ENCODE measurements at regions not wholly inside any gene's neighbourhood (a gene's known extent, or its start where the extent isn't known, plus 50 kb on each side); places are given as distances from the start of the nearest gene placed in this dataset.

DNA sequence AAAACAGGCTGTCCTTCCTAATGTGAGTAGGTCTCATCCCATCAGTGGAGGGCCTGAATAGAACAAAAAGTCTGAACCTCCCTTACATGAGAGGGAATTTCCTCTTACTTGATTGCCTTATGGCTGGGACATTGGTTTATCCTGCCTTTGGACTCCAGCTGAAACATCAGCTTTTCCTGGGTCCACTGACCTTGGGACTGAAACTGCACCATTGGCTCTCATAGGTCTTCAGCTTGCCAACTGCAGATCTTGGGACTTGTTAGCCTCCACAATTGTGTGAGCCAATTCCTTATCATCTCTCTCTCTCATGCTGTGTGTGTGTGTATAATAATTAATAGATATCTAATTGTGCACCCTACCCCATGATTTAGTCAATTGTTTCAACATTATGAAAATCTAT is 375.3 kb upstream of the DDI1 start:
- no peaks in the 10 kb centered on the region for H3K79me2 ChIP-seq (ENCODE audit: low read depth)
- H3K9me3 ChIP-seq (ENCODE audit: insufficient read depth, low read depth), result 0 out of 2 replicates have a peak, but pooled peaks cover 3% of the 10 kb centered on the region
- no peak overlapping the region for H3K4me2 ChIP-seq
- H3K4me1 ChIP-seq (replicated peaks; ENCODE audit: insufficient read depth), result no peaks in the 10 kb centered on the region
- ChIA-PET CTCF (no interaction called here), POLR2A (ENCODE audit: unreplicated experiment) (no interaction called here)
- no peaks in the 10 kb centered on the region for H3K9me2 ChIP-seq (ENCODE audit: insufficient read depth)
- no peaks in the 10 kb centered on the region for H3F3A ChIP-seq (ENCODE audit: insufficient read depth, low read depth)
- H3K36me3 ChIP-seq (ENCODE audit: low read depth), result no peaks in the 10 kb centered on the region
- no peaks in the 10 kb centered on the region for H3K27me3 ChIP-seq (ENCODE audit: insufficient read depth, low read depth)
- H2AFZ ChIP-seq, result no peak overlapping the region
- intact Hi-C loops (cut with micrococcal nuclease; ENCODE audit: unreplicated experiment), result no loop called here
- H3K4me3 ChIP-seq, result no peak overlapping the region
- TF ChIP-seq, protein P1, sequence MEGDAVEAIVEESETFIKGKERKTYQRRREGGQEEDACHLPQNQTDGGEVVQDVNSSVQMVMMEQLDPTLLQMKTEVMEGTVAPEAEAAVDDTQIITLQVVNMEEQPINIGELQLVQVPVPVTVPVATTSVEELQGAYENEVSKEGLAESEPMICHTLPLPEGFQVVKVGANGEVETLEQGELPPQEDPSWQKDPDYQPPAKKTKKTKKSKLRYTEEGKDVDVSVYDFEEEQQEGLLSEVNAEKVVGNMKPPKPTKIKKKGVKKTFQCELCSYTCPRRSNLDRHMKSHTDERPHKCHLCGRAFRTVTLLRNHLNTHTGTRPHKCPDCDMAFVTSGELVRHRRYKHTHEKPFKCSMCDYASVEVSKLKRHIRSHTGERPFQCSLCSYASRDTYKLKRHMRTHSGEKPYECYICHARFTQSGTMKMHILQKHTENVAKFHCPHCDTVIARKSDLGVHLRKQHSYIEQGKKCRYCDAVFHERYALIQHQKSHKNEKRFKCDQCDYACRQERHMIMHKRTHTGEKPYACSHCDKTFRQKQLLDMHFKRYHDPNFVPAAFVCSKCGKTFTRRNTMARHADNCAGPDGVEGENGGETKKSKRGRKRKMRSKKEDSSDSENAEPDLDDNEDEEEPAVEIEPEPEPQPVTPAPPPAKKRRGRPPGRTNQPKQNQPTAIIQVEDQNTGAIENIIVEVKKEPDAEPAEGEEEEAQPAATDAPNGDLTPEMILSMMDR (conservative IDR thresholded peaks at IDR 0.05), result no peak
- no peak for TF ChIP-seq EZH2 (IDR thresholded peaks at IDR 0.05; ENCODE audit: low read depth)
- no peak overlapping the region for H3K27ac ChIP-seq
- no TSS peak for BruUV-seq (replicated peaks)
- no peaks in the 10 kb centered on the region for H4K20me1 ChIP-seq (ENCODE audit: insufficient read depth)
- no peak for DNase-seq

DNA sequence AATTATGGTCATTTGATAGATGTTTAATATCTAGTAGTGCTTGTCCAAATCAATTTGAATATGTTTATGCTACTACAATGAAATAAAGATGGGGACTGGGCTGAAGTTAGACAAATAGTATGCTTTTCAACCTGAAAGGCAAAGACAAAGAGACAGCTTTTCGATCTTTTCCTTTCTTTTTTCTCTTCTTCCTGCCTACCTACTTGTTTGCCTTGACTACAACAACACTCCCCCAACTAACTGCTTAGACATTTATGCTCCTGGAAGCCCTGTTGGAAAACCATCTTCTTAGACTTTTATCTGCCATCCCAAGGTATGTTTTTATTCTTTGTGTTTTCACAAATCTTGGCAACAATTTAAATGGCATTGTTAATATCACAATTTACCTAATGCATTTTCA is 374.4 kb upstream of the DDI1 start:
- H3K4me2 ChIP-seq, result no peak overlapping the region
- H3K4me1 ChIP-seq (replicated peaks; ENCODE audit: insufficient read depth), result no peaks in the 10 kb centered on the region
- no peaks in the 10 kb centered on the region for H3K36me3 ChIP-seq (ENCODE audit: low read depth)
- H3K9me3 ChIP-seq (ENCODE audit: insufficient read depth, low read depth), result 0 out of 2 replicates have a peak, but pooled peaks cover 3% of the 10 kb centered on the region
- H3K9me2 ChIP-seq (ENCODE audit: insufficient read depth), result no peaks in the 10 kb centered on the region
- no peaks in the 10 kb centered on the region for H3K79me2 ChIP-seq (ENCODE audit: low read depth)
- H3K4me3 ChIP-seq, result no peak overlapping the region
- H2AFZ ChIP-seq, result peak overlapping the region; percentile 50; the same call in 1 of the 2 replicates
- no peak overlapping the region for H3K27ac ChIP-seq
- DNase-seq, result no peak
- BruUV-seq (replicated peaks), result no TSS peak
- ChIA-PET CTCF (no interaction called here), POLR2A (ENCODE audit: unreplicated experiment) (no interaction called here)
- no peaks in the 10 kb centered on the region for H4K20me1 ChIP-seq (ENCODE audit: insufficient read depth)
- H3F3A ChIP-seq (ENCODE audit: insufficient read depth, low read depth), result no peaks in the 10 kb centered on the region
- intact Hi-C loops (cut with micrococcal nuclease; ENCODE audit: unreplicated experiment), result no loop called here
- TF ChIP-seq EZH2 (IDR thresholded peaks at IDR 0.05; ENCODE audit: low read depth), result no peak
- TF ChIP-seq, protein P1 (conservative IDR thresholded peaks at IDR 0.05), result no peak
- H3K27me3 ChIP-seq (ENCODE audit: insufficient read depth, low read depth), result no peaks in the 10 kb centered on the region

DNA sequence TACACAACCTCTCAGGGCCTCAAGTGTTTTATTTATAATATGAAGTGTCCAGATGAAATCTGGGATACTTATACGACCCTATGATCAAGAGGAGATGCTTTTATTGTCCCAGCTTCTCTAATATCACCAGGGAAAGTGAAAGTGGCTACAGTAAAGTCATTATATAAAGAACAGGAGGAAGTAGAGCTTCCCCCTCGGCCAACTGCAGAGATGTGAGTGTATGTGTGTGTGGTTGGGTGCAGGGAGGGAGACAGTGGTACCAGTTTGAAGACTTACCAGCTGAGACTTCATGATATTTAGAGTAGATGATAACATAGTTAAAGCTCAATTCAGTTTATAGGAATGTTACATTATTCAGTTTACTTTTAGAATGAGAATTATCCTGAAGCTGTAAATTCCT is 373.6 kb upstream of the DDI1 start:
- intact Hi-C loops (cut with micrococcal nuclease; ENCODE audit: unreplicated experiment), result no loop called here
- Histone ChIP-seq H3K4me2 (no peak overlapping the region), H3K4me3 (no peak overlapping the region), H3K36me3 (ENCODE audit: low read depth) (no peaks in the 10 kb centered on the region), H3K9me2 (ENCODE audit: insufficient read depth) (no peaks in the 10 kb centered on the region), H3K27ac (no peak overlapping the region), H4K20me1 (ENCODE audit: insufficient read depth) (no peaks in the 10 kb centered on the region), H3K4me1 (replicated peaks; ENCODE audit: insufficient read depth) (no peaks in the 10 kb centered on the region), H3K27me3 (ENCODE audit: insufficient read depth, low read depth) (no peaks in the 10 kb centered on the region), H3K9me3 (ENCODE audit: insufficient read depth, low read depth) (no peaks in the 10 kb centered on the region), H3K79me2 (ENCODE audit: low read depth) (no peaks in the 10 kb centered on the region), H2AFZ (peak overlapping the region; percentile 50; the same call in 1 of the 2 replicates), H3F3A (ENCODE audit: insufficient read depth, low read depth) (no peaks in the 10 kb centered on the region)
- POLR2A ChIA-PET (ENCODE audit: unreplicated experiment), result no interaction called here
- CTCF ChIA-PET, result no interaction called here
- TF ChIP-seq EZH2 (IDR thresholded peaks at IDR 0.05; ENCODE audit: low read depth), result no peak
- TF ChIP-seq, protein P1 (conservative IDR thresholded peaks at IDR 0.05), result no peak
- BruUV-seq (replicated peaks), result no TSS peak
- DNase-seq, result no peak

Measured in PC-9 (cell line).